ENCODE measurements at regions not wholly inside any gene's neighbourhood (a gene's known extent, or its start where the extent isn't known, plus 50 kb on each side); places are given as distances from the start of the nearest gene placed in this dataset.

DNA sequence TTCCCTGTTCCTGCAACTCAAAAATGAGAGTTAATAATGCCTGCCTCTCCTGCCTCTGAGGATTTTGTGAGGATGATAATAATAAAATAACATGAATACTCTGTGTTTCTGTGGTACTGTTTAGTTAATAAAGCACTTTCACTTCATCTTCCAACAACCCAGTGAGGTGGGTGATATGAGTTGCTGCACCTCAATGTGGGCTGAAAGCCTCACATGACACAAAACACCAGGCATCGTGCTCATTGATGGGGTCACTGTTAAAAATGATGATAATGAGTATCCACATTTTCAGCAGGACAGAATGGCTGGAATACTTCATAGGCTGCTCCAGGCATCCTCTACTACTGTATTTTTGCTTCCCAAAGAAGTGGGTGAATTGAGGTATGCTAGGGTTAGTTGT is 222.8 kb upstream of the NRP1 start:
- TF ChIP-seq CTCF (IDR thresholded peaks at IDR 0.05) = no peak
- no peak for TF ChIP-seq POLR2A (IDR thresholded peaks at IDR 0.05)
- TF ChIP-seq POLR2AphosphoS5 (IDR thresholded peaks at IDR 0.05) = no peak
- TF ChIP-seq EP300 (IDR thresholded peaks at IDR 0.05) = no peak
- 65 to 87% (median 79%) methylated on average over 1 of the region's 1 CpG for WGBS, 5 donors

DNA sequence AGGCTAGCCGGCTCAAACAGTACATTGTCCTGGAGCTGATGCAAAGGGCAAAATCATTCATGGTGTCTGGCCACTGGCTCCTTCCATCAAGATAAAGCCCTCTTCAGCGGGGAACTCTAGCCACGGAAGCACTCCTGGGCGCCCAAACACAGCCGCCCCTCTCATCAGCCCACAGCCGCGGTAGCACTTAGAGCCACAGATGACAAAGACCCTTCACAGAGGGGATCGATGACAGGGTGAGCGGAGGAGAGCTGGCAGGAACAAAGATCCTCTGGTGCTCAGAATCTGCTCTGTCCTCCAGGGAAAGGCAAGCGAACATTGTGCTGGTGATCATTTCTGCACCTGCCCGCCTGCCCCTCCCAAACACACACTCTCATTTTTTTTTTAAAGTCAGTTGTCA is 222.2 kb upstream of the NRP1 start:
- no peaks in the 10 kb centered on the region for H3K4me1 ChIP-seq
- H3K27ac ChIP-seq = no peak overlapping the region
- intact Hi-C loops (cut with DNase I; ENCODE audit: low total_unique reads) = no loop called here
- no peaks in the 10 kb centered on the region for H3K36me3 ChIP-seq
- TF ChIP-seq CTCF (IDR thresholded peaks at IDR 0.05) (no peak), EP300 (IDR thresholded peaks at IDR 0.05) (no peak)
- no peaks in the 10 kb centered on the region for H3K9me3 ChIP-seq
- no peak overlapping the region for H3K4me3 ChIP-seq
- 42 to 54% (median 51%) methylated on average over 10 to 11 of the region's 11 CpGs for WGBS, 5 donors
- DNase-seq = no peak
- no peaks in the 10 kb centered on the region for H3K27me3 ChIP-seq

More for the DNA sequence above, 222.8 kb upstream of the NRP1 start:
- H3K4me3 ChIP-seq = no peak overlapping the region
- no peaks in the 10 kb centered on the region for H3K4me1 ChIP-seq
- no peak for DNase-seq
- intact Hi-C loops (cut with DNase I; ENCODE audit: low total_unique reads) = no loop called here
- H3K9me3 ChIP-seq = no peaks in the 10 kb centered on the region
- no peaks in the 10 kb centered on the region for H3K27me3 ChIP-seq
- no peak overlapping the region for H3K27ac ChIP-seq
- no peaks in the 10 kb centered on the region for H3K36me3 ChIP-seq

DNA sequence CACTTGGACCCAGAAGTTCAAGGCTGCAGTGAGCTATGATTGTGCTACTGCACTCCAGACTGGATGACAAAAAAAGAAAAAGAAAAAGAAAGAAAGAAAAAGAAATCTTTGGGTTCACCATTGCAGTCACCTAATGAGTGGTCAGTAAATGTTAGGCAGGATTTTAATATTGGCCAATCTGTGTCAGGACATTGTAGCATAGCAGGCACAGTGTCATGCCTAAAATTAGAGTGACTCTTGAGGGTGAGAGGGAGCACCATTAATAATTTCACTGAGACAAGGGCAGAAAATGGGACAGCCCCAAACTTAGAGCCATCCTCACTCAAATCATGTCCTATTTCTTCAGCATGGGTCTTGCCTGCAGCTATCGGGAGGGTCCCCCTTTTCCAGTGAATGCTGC is 221.6 kb upstream of the NRP1 start:
- Histone ChIP-seq H3K27me3 (no peaks in the 10 kb centered on the region), H3K4me3 (no peak overlapping the region), H3K27ac (no peak overlapping the region), H3K36me3 (no peaks in the 10 kb centered on the region), H3K9me3 (no peaks in the 10 kb centered on the region), H3K4me1 (no peaks in the 10 kb centered on the region)
- intact Hi-C loops (cut with DNase I; ENCODE audit: low total_unique reads) = no loop called here
- no peak for DNase-seq
- WGBS, 5 donors = 72 to 100% (median 89%) methylated on average over 1 of the region's 1 CpG
- TF ChIP-seq CTCF (IDR thresholded peaks at IDR 0.05) (no peak), POLR2AphosphoS5 (IDR thresholded peaks at IDR 0.05) (no peak), POLR2A (IDR thresholded peaks at IDR 0.05) (no peak), EP300 (IDR thresholded peaks at IDR 0.05) (no peak)

DNA sequence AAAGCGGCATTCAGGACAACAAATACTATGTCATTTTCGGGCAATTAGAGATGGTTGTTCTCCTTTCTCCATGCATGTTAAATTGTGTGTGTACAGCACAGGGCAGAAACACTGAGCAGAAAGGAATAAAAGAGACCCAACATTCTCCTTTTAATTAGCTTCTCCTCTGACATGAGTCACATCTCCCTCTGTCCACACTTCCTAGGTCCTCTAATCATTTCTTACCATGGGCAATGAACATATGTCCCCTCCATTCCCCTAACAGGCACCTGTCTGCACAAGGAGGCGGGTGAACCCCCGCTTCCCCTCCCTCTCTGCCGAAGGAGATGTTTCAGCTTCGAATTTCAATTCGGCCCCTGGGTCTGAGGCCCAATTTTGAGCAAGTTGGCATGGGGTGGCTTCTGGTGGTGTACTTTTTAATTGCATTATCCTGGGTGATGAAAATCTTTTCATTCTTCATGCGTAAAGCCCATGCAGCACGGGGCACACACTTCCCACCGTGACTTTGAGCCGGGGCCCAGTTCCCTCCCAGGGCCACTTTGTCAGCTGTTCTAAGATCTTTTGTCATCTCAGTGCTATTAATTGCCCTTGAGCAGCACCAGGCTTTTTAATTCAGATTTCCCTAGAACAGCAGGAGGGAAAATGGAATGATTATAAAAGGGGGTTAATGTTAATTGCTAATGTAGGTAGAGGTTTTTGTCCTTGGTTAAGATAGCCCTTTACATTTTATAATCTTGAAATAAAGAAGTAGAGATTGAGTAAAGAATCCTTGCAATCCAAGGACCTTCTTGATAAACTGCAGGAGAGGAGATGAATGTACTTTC is 219.5 kb upstream of the NRP1 start:
- H3K27ac ChIP-seq = no peak overlapping the region
- WGBS, 5 donors = 88 to 92% (median 90%) methylated on average over 11 of the region's 11 CpGs
- no peaks in the 10 kb centered on the region for H3K9me3 ChIP-seq
- no peaks in the 10 kb centered on the region for H3K27me3 ChIP-seq
- no peak overlapping the region for H3K4me3 ChIP-seq
- TF ChIP-seq CTCF (IDR thresholded peaks at IDR 0.05) = no peak
- TF ChIP-seq EP300 (IDR thresholded peaks at IDR 0.05) = no peak
- TF ChIP-seq POLR2AphosphoS5 (IDR thresholded peaks at IDR 0.05) = no peak
- no peak for TF ChIP-seq POLR2A (IDR thresholded peaks at IDR 0.05)
- intact Hi-C loops (cut with DNase I; ENCODE audit: low total_unique reads) = no loop called here
- no peaks in the 10 kb centered on the region for H3K36me3 ChIP-seq
- DNase-seq = no peak
- H3K4me1 ChIP-seq = no peaks in the 10 kb centered on the region

Measured in stomach (tissue), 8 donors.